GM23248 (cell line): ENCODE measurements at regions not wholly inside any gene's neighbourhood (a gene's known extent, or its start where the extent isn't known, plus 50 kb on each side); places are given as distances from the start of the nearest gene placed in this dataset.

Experiments used
- DNase-seq: peaks from one replicate; pipeline ENCODE4 v3.0.0-alpha.2; 2015
- H2AFZ ChIP-seq: fragments of 200-600 bp; sonication (generic); 2 replicates; pipeline ENCODE4 v1.6.1; 2016; ENCODE audit warnings: antibody characterized with exemption
- H3F3A ChIP-seq: fragments of 200-600 bp; sonication (generic); 2 replicates; pipeline ENCODE4 v1.6.1; 2016; ENCODE audit warnings: mild to moderate bottlenecking, antibody characterized with exemption, mixed run types; ENCODE audit not compliant: insufficient read depth
- H3K27ac ChIP-seq: fragments of 200-600 bp; sonication (generic); 2 replicates; pipeline ENCODE4 v1.5.1; 2016; ENCODE audit warnings: mild to moderate bottlenecking
- H3K27me3 ChIP-seq: fragments of 200-600 bp; sonication (generic); replicated peaks from 2 replicates; pipeline ENCODE4 v1.6.1; 2016; ENCODE audit warnings: mild to moderate bottlenecking; ENCODE audit not compliant: insufficient read depth
- H3K36me3 ChIP-seq: fragments of 200-600 bp; sonication (generic); 2 replicates; pipeline ENCODE4 v1.6.1; 2016; ENCODE audit warnings: low read depth, mild to moderate bottlenecking
- H3K4me1 ChIP-seq: fragments of 200-600 bp; sonication (generic); 2 replicates; pipeline ENCODE4 v1.6.1; 2016; ENCODE audit warnings: mild to moderate bottlenecking; ENCODE audit not compliant: insufficient read depth
- H3K4me2 ChIP-seq: fragments of 200-600 bp; sonication (generic); one replicate; pipeline ENCODE4 v1.6.1; 2016; ENCODE audit warnings: mild to moderate bottlenecking; ENCODE audit not compliant: unreplicated experiment
- H3K4me3 ChIP-seq: fragments of 200-600 bp; sonication (generic); 2 replicates; pipeline ENCODE4 v1.5.1; 2016; ENCODE audit warnings: mild to moderate bottlenecking
- H3K79me2 ChIP-seq: fragments of 200-600 bp; sonication (generic); 2 replicates; pipeline ENCODE4 v1.6.1; 2016; ENCODE audit warnings: mild to moderate bottlenecking; ENCODE audit not compliant: insufficient read depth
- H3K9ac ChIP-seq: fragments of 200-600 bp; sonication (generic); 2 replicates; pipeline ENCODE4 v1.6.1; 2016; ENCODE audit warnings: mild to moderate bottlenecking
- H3K9me2 ChIP-seq: fragments of 200-600 bp; sonication (generic); 2 replicates; pipeline ENCODE4 v1.6.1; 2016; ENCODE audit warnings: mixed run types, mild to moderate bottlenecking, moderate library complexity; ENCODE audit not compliant: insufficient read depth
- H3K9me3 ChIP-seq: fragments of 200-600 bp; sonication (generic); one replicate; pipeline ENCODE4 v1.6.1; 2017; ENCODE audit warnings: low read depth
- H4K20me1 ChIP-seq: fragments of 200-600 bp; sonication (generic); 2 replicates; pipeline ENCODE4 v1.6.0; 2016; ENCODE audit not compliant: insufficient read depth
- EZH2 ChIP-seq: fragments of 200-600 bp; sonication (generic); IDR thresholded peaks from 2 replicates; pipeline ENCODE4 v1.6.1; 2018; ENCODE audit warnings: antibody characterized with exemption, mild to moderate bottlenecking; ENCODE audit not compliant: insufficient read depth, poor library complexity, severe bottlenecking
- EZH2phosphoT487 ChIP-seq: fragments of 200-600 bp; sonication (generic); IDR thresholded peaks from 2 replicates; pipeline ENCODE4 v1.6.1; 2018; ENCODE audit warnings: antibody characterized with exemption, moderate library complexity, mild to moderate bottlenecking, low read depth; ENCODE audit not compliant: insufficient read depth
- WGBS, 2 experiments: methylation state at CpG; one replicate each; pipeline ENCODE4 v1.1.6; 2015 to 2017; ENCODE audit warnings: low lambda C conversion rate in 2 of 2, low coverage in 1 of 2; ENCODE audit errors: missing lambda C conversion rate in 2 of 2; 5-methylcytosine and 5-hydroxymethylcytosine counted together
- in situ Hi-C: fragments of 300-500 bp; cut with MboI; formaldehyde crosslinking; loops from 2 replicates; pipeline ENCODE4 v1.15.0; 2020

- no peak for TF ChIP-seq EZH2phosphoT487
- TF ChIP-seq EZH2 = no peak
- Histone ChIP-seq H3K79me2 (no peaks in the 10 kb centered on the region), H3K9me2 (no peaks in the 10 kb centered on the region), H3K4me1 (no peaks in the 10 kb centered on the region), H4K20me1 (no peaks in the 10 kb centered on the region), H3K4me2 (no peak overlapping the region), H3K9ac (no peak overlapping the region), H2AFZ (no peak overlapping the region), H3K27me3 (no peaks in the 10 kb centered on the region), H3K4me3 (no peak overlapping the region), H3K9me3 (no peaks in the 10 kb centered on the region), H3K36me3 (no peaks in the 10 kb centered on the region), H3K27ac (no peak overlapping the region), H3F3A (no peaks in the 10 kb centered on the region)
- 2 to 4% methylated on average over 1 of the region's 1 CpG for WGBS, 2 experiments
- in situ Hi-C loops = no loop called here
- no peak for DNase-seq
These were observed 982.1 kb downstream of the DTWD2 start for GRCh38 chr5:118006219-118006618.

DNA sequence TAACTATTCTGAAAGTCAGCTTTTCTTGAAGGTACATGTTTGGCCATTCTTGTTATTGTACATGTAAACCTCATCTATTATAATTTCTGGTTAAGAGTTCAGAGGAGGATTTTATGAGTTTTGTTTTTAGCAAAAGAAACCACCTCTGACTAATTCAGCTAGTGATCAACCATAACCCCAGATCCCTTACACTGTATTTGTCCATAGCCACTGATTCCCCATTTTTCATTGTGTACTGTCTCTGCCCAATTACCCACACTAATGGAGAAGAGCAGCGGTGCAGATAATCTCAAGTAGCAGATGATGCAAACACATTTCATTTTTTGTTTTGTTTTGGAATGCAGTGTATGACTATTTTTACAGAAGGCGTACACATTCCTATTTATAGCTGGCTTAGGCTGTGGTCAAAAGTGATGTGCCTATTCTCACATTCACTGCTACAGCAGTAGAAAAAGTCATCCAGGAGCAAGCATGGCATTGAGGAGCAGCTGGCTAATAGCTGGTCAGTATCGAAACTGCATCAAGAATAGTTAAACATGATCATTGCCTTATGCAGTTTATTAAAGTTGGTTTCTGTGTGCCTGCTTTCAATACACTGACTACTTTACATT lies 988.3 kb downstream of the DTWD2 start:
- 2 to 5% methylated on average over 3 of the region's 3 CpGs for WGBS, 2 experiments
- Histone ChIP-seq H3K4me2 (no peak overlapping the region), H4K20me1 (no peaks in the 10 kb centered on the region), H2AFZ (no peak overlapping the region), H3K9ac (no peak overlapping the region), H3K4me3 (no peak overlapping the region), H3F3A (no peaks in the 10 kb centered on the region), H3K27me3 (no peaks in the 10 kb centered on the region), H3K36me3 (no peaks in the 10 kb centered on the region), H3K9me3 (no peaks in the 10 kb centered on the region), H3K9me2 (no peaks in the 10 kb centered on the region), H3K27ac (no peak overlapping the region), H3K4me1 (no peaks in the 10 kb centered on the region), H3K79me2 (no peaks in the 10 kb centered on the region)
- in situ Hi-C loops = no loop called here
- TF ChIP-seq EZH2phosphoT487 (no peak), EZH2 (no peak)
- no peak for DNase-seq

- TF ChIP-seq EZH2 (no peak), EZH2phosphoT487 (no peak)
- no peaks in the 10 kb centered on the region for H3K79me2 ChIP-seq
- 32 to 39% methylated on average over 2 of the region's 2 CpGs for WGBS, 2 experiments
- H3K36me3 ChIP-seq = no peaks in the 10 kb centered on the region
- H3K27ac ChIP-seq = no peak overlapping the region
- H2AFZ ChIP-seq = no peak overlapping the region
- no peak overlapping the region for H3K9ac ChIP-seq
- no peaks in the 10 kb centered on the region for H3K27me3 ChIP-seq
- no peaks in the 10 kb centered on the region for H4K20me1 ChIP-seq
- H3K4me3 ChIP-seq = no peak overlapping the region
- no peaks in the 10 kb centered on the region for H3F3A ChIP-seq
- no peak for DNase-seq
- H3K4me2 ChIP-seq = no peak overlapping the region
- in situ Hi-C loops = no loop called here
- H3K9me2 ChIP-seq = no peaks in the 10 kb centered on the region
- no peaks in the 10 kb centered on the region for H3K9me3 ChIP-seq
- no peaks in the 10 kb centered on the region for H3K4me1 ChIP-seq
These were observed 1005.7 kb downstream of the DTWD2 start for GRCh38 chr5:117982691-117983090.

DNA sequence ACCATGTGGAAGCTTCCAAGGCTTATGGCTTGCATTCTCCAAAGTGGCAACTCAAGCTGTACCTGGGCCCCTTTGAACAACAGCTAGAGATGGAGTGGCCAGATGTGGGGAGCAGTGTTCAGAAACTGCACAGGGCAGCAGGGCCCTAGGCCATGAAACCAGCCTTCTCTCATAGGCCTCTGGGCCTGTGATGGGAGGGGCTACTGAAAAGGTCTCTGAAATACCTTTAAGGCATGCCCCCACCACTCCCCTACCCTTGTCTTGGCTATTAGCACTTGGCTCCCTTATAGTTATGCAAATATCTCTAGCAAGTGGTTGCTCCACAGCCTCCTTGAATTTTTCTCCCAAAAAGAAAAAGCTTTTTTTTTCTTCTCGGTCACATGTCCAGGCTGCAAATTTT lies 1014.6 kb downstream of the DTWD2 start:
- H3K27me3 ChIP-seq = no peaks in the 10 kb centered on the region
- in situ Hi-C loops = no loop called here

GRCh38 chr5:117955831-117956230 lies 1032.5 kb downstream of the DTWD2 start:
- Histone ChIP-seq H3K27me3 (no peaks in the 10 kb centered on the region), H3K9me3 (no peaks in the 10 kb centered on the region), H3K4me3 (no peak overlapping the region), H3K36me3 (no peaks in the 10 kb centered on the region), H4K20me1 (no peaks in the 10 kb centered on the region), H3K79me2 (no peaks in the 10 kb centered on the region), H3K4me1 (no peaks in the 10 kb centered on the region), H3K9ac (no peak overlapping the region), H2AFZ (no peak overlapping the region), H3K4me2 (no peak overlapping the region), H3K27ac (no peak overlapping the region), H3K9me2 (no peaks in the 10 kb centered on the region), H3F3A (no peaks in the 10 kb centered on the region)
- WGBS, 2 experiments = 0 to 3% methylated on average over 3 of the region's 3 CpGs
- TF ChIP-seq EZH2phosphoT487 (no peak), EZH2 (no peak)
- in situ Hi-C loops = no loop called here
- DNase-seq = no peak

More for the DNA sequence above, 1014.6 kb downstream of the DTWD2 start:
- TF ChIP-seq EZH2 = no peak
- no peak for TF ChIP-seq EZH2phosphoT487
- no peaks in the 10 kb centered on the region for H3K9me3 ChIP-seq
- no peaks in the 10 kb centered on the region for H3K9me2 ChIP-seq
- no peak overlapping the region for H3K9ac ChIP-seq
- H3K27ac ChIP-seq = no peak overlapping the region
- no peaks in the 10 kb centered on the region for H3F3A ChIP-seq
- H4K20me1 ChIP-seq = no peaks in the 10 kb centered on the region
- 56 to 67% methylated on average over 1 of the region's 1 CpG for WGBS, 2 experiments
- H3K4me1 ChIP-seq = no peaks in the 10 kb centered on the region
- H3K79me2 ChIP-seq = no peaks in the 10 kb centered on the region
- no peak overlapping the region for H3K4me2 ChIP-seq
- H3K36me3 ChIP-seq = no peaks in the 10 kb centered on the region
- no peak overlapping the region for H3K4me3 ChIP-seq
- no peak overlapping the region for H2AFZ ChIP-seq
- no peak for DNase-seq
